ENCODE measurements at regions not wholly inside any gene's neighbourhood (a gene's known extent, or its start where the extent isn't known, plus 50 kb on each side); places are given as distances from the start of the nearest gene placed in this dataset.

DNA sequence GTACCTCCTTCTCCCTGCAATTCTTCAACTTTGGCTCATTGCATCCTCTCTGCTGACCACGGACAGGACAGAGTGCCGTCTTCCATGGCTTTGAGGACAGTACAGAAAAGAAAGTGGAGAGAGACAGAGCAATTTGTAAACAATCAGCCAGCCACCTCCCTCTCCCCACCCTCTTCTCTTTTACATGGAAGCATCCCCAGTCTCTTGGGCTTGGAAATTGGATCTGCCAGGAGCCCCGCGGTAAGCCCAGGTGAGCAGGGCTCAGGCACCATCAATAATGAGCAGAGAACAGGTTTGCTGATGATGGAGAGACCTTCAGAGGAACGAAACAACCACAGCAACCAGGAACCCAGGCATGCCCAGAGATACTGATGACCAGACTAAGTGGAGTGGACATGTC lies 194.9 kb upstream of the TNRC6C start:
- no peak for DNase-seq

DNA sequence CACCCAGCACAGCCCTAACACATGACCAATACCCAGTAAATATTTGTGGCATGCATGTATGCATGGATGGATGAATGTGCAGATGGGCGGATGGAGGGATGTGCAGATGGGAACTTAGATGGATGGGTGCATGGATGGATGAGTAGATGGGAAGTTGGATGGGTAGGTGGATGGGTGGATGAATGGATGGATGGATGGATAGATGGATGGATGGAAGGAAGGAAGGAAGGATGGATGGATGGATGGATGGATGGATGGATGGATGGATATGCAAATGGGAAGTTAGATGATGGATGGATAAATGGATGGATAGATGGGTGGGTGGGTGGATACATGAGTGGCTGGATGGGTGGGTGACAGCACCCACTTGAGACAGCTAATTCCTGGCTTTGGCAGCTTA lies 193.2 kb upstream of the TNRC6C start:
- DNase-seq: no peak

- DNase-seq: no peak
Observed at GRCh38 chr17:77767148-77767547, 191.4 kb upstream of the TNRC6C start.

DNA sequence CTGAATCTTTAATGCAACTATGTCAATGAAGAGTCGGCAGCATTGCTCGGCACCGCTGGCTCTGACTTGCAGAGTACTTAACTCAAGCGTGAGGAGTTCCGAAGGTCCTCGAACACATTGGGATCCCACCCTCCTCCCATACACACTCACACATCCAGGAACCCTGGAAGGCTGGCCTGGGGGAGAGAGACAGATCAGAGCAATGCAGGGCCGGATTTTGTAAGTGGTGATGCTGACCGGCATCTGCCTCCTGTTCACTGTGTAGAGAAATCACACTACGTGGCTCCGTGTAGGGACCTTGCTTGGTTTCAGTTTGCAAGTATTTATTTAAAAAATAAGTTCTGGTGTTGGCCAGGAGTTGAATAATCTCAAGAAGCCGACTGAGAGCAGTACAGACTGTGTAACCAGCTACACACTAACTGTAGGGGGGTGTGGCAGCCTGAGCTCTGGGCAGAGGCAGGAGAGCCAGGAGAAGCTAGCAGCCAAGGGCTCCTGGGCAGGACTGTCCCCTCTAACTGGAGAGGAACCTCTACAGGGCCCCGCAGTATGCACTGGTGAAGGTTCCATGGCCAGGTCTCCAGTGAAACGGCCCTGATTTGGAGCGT lies 190.2 kb upstream of the TNRC6C start:
- DNase-seq: no peak

- DNase-seq: no peak
Observed at GRCh38 chr17:77769215-77769614, 189.3 kb upstream of the TNRC6C start.

DNA sequence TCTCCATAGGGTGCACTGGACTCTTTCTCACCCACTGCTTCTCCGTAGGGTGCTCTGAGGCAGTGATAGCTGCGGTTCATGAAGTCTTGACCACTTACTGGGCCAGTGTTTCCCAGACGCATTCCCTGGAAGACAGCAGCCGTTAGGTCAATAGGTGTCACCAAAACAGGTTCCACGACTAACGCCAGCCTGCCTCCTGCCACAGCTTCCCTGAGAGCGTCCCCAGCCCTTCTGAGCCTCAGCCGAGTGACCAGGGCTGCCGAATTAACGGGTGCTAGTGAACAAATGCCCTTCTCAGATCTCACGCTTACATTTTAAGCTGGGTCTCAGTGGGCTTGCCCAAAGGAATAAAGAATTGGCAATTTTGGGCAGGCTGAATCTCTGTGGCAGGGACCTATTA lies 188.7 kb upstream of the TNRC6C start:
- DNase-seq: no peak

DNA sequence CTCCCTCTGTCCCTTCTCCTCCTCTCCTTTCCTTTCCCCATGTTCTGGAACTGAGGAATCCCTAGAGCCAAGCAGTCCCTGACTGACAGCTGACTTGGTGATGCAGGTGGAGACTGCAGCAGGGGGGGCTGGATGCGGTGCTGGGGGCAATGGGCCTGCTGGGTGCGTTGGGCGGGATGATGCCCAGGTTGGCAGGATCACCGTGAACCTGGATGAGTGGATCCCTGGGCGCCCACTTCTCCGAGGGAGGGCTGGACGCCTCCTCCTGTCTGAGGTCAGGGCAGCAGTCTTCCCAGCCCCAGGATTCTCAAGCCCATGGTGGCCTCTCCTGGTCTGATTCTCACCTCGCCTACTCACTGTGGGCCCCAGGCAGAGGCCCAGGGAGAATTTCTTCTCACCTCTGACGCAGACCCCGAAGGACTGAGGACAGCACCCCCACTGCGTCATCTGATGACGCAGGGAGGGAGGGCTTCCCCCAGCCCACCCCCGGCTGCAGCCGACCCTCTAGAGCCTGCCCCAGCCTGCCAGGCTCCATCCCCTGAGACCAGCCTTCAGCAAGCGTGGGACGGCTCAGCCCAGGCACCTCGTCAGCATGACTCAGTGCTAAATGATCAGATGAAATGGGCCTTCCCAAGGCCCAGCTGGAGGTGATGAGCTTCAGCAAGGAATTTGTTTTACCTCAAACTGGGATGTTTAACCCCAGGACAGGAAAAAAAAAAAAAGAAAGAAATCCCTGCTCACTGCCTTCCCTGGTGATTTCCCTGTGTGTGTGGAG lies 188.0 kb upstream of the TNRC6C start:
- DNase-seq: no peak

- no peak for DNase-seq
Observed at GRCh38 chr17:77771145-77771544, 187.4 kb upstream of the TNRC6C start.

- no peak for DNase-seq
Observed at GRCh38 chr17:77771587-77771986, 186.9 kb upstream of the TNRC6C start.

DNA sequence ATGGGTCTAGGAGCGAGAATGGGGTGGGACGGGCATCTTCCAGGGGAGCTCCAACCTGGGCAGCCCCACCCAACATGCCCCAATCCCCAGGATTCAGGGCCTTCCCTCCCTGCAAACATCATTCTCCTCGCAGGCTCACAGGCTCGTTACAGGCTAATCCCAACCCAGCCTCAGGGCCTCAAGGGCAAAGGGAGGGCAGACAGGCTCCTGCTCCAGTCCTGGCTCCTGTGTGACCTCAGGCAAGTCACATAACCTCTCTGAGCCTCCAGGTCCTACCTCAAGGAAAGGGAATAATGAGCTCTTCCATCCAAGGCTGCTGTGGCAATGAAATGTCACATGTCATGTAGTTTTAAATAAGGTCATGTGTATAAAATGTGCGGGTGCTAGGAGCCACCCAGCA lies 186.5 kb upstream of the TNRC6C start:
- no peak for DNase-seq

GRCh38 chr17:77772461-77772897 lies 186.0 kb upstream of the TNRC6C start:
- DNase-seq: peak; percentile 57

DNA sequence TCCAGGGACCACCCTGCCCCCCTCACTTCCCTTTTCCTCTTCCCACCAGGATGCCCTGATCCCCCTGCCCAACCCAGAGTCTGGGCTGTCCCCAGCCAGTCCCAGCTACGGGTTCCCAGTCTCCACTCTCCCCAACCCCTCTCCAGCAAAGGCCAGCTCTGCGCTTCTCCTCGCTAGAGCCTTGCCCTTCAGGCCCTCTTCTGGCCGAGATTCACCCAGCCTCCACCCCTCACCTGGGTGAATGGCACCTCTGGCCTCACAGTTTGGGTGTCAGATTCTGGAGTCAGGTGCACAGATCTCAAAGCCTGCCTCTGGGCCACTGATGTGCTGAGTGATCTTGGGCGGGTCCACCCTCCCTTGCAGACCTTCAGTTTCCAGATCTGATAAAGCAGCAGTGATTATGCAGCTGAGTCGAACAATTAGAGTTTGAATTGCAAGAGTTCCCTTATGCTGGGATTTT lies 185.6 kb upstream of the TNRC6C start:
- DNase-seq: no peak

DNA sequence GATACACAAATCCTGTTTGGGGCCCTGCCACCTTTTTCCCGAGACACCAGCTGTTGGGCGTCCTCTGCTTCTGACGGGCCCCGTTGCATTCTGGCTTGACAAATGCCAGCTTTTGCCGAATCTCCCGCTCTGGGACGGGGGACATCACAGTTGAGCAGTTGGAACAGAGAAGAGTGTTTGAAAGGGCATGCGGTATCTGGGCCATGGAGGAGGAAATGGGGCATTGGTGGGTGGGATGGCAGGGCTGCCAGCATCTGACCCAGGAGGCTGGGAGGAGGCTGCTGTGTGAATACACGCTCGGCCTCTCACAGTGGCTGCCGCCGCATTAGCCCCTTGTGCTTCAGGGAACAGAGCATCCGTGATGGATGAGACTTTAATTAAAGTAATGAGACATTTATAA lies 184.3 kb upstream of the TNRC6C start:
- no peak for DNase-seq

- no peak for DNase-seq
Observed at GRCh38 chr17:77778636-77779489, 179.6 kb upstream of the TNRC6C start.

DNA sequence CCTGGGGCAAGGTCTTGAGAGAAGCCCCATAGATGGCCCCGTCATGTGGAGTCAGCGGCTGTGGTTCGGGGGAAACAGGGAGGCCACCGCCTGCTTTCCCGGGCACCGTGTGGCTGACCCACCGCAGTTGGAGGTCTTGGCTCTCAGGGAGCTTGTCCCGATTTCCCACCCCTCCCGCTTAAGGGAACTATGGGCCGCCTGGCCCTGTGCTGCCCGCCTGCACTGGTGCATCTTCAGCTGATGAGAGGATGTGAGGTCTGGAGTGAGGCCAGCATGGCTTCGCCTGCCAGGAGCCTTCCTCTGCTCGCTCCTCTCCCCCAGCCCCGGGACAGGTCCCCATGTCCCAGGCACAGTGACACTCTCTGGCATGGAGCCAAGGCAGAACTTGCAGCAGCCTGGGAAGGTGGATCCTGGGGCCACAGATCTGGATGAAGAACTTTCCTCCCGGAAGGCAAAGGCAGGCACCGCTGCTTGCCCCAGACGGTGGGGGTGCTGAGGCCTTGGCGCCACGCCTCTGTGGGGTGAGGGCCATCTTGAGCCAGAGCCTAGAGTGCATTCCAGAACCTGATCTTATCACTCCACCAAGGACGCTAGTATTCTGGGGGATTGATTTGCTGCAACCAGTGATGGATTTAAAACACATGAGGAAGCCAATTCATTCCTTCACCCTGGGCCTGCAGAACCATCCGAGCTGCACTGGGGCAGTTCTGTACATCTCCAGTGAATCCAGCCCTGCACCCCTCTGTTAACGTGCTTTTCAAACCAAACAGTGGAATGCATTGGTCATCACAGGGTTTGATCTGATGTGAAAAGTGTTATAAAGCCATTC lies 178.6 kb upstream of the TNRC6C start:
- DNase-seq: no peak

GRCh38 chr17:77781536-77781935 lies 177.0 kb upstream of the TNRC6C start:
- DNase-seq: no peak

GRCh38 chr17:77782201-77782600 lies 176.3 kb upstream of the TNRC6C start:
- DNase-seq: no peak

DNA sequence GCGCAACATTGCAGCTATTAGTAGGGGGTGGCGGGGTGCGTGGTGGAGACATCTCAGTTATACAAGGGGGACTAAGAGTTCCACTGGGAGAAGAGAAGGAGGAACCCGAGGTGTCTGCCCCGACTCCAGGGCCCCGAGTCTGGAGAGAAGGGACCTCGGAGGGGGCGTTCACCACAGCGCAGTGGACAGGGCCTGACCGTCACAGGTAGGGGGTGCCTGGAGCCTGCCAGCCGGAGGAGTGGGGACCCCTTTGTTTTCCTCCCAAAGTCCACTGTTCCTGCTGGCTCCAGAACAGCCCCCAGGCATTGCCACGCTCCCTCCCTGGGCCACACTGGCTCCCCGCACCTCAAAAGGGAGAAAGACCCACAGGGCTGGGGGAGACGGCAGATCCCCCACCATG lies 175.9 kb upstream of the TNRC6C start:
- DNase-seq: no peak

DNA sequence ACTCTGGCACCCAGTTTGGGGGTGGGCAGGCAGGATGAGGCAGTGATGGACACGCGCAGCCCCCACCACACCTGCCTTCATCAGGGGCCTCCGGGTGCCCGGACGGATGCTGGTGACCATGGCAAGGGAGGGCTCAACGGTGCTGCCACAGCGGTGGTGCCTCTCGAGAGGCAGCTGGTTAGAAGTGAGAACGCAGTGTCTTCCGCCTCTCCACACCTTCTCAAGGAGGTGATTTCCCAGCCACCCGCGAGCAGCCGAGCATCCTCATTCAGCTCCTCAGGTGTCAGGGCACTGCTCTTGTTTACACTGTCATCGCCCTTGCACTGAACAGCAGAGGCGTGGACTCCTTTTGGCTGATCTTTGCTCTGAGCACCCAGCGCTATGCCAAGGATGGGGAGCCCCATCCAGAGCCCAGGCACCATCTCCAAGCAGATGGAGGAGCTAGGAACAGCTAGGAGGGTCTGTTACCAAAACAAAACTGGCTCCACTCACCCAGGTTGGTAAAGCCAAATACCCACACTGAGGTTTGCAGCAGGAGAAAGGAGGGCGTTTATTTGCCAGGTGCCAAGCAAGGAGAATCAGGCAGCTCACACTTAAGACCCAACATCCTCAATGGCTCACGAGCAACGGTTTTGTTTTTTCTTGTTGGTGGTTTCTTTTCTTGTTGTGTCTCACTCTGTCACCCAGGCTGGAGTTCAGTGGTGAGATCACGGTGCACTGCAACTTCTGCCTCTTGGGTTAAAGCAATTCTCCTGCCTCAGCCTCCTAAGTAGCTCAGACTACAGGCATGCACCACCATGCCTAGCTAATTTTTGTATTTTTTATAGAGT lies 174.3 kb upstream of the TNRC6C start:
- DNase-seq: peak; percentile 62

GRCh38 chr17:77785312-77785905 lies 173.1 kb upstream of the TNRC6C start:
- DNase-seq: no peak

DNA sequence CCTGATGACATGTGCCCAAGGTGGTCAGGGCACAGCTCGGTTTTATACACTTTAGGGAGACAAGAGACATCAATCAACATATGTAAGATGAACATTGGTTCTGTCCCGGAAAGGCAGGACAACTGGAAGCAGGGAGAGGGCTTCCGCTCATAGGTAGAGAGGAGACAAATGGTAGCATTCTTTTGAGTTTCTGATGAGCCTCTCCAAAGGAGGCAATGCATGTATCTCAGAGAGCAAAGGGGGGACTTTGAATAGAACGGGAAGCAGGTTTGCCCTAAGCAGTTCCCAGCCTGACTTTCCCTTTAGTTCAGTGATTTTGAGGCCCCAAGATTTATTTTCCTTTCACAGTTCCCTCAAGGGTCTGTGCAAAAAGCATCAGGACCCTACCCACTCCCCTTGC lies 172.4 kb upstream of the TNRC6C start:
- no peak for DNase-seq
